ENCODE measurements at regions not wholly inside any gene's neighbourhood (a gene's known extent, or its start where the extent isn't known, plus 50 kb on each side); places are given as distances from the start of the nearest gene placed in this dataset.
"Not testable (repeated sequence)": the region's sequence is repeated elsewhere in the genome, so short reads cannot be mapped to it uniquely, and the experiment has no call there.

DNA sequence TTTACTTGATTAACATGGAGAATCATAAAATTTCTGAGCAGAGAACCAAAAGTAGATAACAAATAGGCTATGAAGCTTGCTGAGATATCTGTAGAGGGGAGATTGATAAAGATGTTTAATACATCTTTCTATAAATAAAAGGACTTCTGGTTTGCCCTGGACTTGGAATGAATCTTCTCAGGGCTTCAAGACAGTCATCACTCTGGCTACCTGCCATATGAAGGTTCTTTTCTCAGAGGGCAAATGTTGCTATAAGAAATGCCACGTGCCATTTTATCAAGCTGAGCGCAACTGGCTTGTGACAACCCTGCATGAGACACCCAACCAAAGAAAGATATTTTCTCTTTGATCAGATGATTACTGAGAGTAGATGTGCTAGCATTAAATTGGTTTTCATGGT, 192.5 kb downstream of the WNT5A start:
- no peak for DNase-seq

DNA sequence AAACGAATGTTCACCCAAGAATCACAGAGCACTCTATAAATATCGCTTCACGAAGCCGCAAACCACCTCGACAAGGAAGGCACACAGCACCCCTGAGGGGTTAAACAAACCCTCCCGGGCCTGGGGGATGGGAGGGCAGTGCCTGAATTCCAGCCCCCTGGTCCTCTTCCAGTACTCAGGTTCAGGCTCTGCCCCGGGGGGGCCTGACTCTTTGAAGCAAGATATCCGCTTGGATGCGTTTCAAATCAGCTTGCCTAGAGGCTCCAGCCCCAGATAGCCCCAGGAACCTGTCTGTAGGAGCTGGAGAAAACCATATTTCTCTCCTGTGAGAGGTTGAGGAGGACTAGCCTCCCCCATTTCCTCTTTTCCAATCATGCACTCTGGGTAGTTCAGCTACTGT, 194.7 kb downstream of the WNT5A start:
- no peak for DNase-seq

DNA sequence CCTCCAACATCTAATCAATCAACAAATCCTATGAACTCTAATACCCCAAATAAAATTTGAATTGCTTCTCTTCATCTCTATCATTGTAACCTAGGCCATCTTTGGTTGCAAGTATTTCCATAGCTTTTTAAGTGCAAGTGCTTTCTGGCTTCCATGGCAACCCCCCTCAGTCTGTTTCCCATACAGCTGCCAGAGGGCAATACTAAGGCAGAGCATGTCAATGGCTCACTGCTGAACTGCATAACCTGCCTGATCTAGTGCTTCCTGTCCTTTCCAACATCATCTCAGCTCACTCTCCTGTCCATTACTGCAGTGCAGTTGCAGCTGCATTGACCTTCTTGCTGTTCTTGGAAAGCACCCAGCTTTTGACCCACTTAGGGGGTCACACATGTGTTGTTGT, 198.4 kb downstream of the WNT5A start:
- no peak for DNase-seq

DNA sequence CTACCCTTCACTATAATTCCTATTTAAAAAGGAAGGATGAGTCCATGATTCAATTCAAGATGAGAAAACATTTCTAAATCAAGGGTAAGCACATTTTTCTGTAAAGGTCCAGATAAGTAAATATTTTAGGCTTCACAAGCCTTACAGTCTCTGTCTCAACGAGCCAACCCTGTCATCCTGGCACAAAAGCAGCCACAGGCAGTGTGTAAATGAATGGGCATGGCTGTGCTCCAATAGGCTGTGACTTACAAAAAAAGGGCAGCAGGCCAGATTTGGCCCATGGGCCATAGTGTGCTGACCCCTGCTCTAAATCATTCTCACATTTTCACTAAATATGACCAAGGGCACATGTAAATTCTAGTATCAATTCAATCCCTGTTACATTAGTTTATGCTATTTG, 200.4 kb downstream of the WNT5A start:
- no peak for DNase-seq

DNA sequence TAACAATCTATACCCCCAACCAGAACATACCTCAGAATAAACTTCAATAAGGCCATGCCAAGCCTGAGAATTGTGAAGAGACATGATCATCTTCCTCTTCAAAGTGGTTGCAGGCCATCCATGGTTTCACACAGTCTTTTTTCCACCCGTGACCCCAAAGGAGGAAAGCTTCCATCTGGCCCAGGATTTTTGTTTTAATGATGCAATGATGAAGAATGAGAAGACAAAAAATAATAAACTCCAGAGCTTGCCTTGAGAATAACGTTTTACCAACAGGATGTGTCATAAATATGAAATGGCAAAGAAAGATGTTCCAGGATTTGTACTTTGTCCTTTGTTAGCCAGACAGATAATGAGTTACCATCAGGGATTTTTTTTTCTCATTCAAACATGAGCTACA, 201.9 kb downstream of the WNT5A start:
- DNase-seq = no peak

DNA sequence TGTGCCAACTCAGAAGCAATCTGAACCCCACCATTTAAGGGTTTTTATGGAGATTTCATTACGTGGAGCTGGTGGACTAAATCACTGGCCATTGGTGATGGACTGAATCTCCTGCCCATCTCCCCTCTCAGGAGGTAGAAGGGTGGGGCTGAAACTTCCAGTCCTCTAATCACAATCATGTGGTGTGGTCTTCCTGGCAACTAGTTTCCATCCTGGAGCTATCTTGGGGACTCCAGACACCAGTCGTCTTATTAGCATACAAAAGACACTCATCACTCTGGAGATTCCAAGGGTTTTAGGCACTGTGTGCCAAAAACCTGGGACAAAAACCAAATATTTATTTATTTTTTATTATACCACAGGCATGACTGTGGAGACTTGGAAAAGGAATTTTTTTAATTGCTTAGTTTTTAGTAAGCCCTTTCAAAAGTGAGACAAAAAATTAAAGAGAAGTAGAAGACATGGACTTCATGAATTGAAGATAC, 203.6 kb downstream of the WNT5A start:
- DNase-seq = no peak

DNA sequence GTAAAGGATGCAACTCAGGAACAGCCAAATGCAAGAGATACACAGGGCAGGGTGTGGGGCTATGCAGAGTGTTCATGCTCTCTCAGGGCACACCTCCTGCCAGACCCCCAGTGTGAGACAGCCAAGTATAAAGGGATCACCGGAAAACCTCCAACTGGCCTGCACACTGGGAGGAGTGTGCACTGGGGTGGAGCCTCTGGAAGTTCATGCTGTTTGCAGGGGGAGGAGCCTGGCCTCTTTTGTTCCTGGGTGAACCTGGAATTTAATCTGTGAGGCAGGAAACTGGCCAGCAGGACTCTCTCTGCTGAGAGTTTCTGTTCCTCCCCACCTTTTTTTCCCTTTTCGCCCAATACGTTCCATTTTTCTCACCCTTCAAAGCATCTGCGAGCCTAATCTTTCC, 204.1 kb downstream of the WNT5A start:
- DNase-seq = no peak

DNA sequence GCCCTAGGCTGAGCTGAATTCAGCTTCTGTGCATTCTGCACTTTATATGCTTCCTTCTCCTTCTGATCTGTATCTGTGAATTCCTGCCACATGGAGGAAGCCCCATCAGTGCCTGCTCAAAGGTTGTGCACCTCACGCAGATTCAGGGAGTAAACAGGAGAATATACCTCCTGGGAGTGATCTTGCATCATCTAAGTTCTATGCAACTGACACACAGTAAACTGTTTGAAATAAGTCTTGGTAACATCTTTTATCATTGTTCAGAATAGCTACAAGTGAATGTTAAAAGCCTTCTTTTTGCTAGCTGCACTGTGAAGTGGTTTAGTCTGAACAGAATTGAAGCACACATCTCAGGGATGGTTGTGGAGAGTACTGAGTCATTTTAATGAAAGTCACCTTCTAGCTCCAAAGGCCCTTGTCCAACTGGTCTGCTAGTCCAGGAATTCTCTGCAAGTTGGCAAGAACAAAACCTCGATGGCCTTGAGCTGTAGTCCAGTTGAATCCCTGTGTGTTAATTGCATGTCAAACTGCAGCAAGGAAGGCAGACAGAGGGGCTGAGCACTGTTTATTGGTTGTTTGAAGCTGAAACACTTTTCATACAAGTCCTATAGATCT, 215.0 kb downstream of the WNT5A start:
- no peak for DNase-seq

DNA sequence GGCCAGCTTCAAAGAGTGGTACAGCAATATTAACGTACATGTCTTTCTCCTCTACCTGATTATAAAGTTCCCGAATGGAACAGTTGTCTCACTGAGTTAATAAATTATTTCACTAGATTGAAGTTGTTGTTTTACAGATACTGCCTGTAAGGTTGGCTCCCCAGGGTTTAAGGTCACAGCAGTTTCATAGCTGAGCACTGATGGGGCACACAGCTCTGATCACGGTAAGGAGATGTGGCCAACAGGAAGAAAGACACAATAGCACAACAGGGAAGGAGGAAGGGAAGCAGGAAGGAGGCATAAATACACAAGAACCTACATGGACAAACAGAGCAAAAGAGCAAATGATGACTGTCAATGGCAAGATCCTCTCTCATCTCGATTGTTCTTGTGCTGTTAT, 215.6 kb downstream of the WNT5A start:
- no peak for DNase-seq

DNA sequence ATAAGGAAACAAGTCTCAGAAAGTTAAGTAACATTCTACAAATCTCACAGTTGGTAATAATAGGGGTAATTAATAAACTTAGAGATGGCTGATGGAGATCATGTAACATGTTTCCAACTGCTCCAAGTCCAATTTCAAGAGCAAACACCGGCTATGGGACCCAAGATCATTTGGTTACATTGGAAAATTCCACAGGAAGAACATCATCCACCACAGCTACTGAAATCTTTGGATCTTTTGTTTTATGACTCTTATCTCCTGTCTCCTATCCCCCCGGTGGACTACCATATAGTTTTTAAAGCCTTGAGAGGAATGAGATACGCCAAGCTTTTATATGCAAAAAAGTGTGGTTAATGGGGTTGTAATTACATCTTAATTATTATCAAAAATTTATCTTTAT, 216.1 kb downstream of the WNT5A start:
- DNase-seq = no peak

DNA sequence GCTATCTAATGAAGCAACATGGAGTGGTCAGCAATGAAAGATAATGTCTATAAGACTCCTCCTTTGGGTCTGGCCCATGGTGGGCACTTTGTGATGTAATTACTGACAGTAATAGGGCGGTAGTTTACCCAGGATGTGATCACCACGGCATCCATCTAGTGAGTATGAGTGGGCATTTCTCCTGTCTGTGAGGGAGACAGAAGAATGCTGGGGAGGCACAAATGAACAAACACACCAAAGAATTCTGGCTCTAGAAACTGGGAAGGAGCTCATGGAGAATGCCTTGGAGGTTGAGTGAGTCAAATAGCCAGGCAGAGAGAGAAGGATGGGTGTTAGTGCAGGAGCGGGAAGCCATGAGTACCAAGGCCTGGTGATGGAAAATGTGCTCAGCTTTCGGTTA, 217.5 kb downstream of the WNT5A start:
- no peak for DNase-seq

DNA sequence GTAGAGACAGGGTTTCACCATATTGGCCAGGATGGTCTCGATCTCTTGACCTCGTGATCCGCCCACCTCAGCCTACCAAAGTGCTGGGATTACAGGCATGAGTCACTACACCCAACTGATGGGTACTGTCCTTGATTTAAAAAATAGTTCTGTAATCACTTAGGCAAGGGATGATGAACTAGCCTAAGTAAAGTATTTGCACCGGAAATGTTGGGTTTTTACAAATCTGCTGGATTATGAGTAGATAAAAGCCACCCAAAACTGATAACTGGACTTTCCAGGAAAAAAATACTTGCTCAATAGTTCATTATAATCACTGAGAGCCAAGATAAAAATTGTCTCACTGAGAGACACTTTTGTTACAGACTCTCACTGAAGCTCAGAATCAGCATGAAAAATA, 218.0 kb downstream of the WNT5A start:
- DNase-seq = no peak

DNA sequence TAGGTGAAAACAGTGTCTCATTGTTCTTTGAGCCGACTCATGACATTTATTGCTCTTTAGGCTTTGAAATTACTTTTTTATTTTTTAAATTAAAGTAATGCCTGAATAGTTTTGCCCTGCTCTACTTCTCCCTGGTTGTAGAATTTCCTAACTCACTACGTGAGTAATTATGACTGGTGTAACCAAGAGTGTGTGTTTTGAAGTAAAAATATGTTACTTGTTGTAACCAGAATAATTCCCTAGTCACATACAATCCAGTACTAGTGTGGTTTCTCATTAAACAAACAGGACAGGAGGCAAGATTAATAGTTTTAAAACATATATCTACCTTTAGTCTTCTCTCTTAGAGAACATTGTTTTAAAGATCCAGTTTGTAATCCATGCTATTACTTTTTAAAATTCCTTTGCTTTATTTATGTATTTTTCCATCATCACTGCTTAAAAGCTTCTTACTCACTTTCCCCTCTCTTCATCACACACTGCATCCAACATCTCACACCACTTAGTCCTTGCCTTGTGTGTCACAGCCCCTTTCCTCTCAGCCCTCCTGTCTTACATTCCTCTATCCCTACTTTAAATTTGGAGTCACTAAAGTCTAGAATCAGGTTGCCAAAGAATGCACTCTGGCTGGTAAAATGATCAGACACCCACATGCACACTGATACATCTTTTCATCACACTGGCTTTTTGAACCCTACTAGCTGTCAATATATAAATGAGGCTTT, 219.7 kb downstream of the WNT5A start:
- no peak for DNase-seq

DNA sequence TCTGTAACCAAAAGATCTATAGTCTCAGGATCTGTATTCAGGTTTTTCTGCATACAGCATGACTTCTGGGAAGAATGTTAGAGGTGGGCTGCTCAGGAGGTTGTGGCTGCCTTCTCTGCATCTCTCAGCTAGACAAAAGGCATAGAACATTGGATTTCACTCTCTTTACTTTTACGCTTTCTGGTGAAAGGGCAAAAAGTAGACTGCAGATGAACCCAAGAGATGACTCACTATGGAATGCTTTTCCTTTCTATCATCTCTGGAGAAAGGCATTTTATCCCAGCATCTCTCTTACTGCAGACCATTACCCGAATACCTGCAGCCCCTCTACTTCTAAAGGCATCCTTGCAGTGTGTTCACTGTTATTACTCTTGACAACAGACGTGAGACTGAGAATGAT, 222.2 kb downstream of the WNT5A start:
- no peak for DNase-seq

DNA sequence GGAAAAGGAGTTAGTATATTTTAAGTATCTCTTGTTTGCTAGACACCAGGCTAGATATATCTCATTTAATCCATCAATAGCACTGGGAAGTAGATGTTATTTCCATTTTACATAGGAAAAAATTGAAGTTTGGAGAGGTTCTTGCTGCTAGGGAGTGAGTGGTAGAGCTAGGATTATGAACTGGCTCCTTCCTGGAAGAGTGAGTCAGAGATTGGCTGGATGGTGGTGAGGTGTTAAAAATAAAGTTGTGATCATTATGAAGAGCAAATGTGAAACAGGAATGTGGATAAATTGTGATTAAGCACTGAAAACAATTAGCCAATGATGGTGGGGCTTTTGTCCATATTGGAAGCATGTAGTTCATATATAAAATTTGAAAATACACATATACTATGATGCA, 234.2 kb downstream of the WNT5A start:
- DNase-seq = no peak

DNA sequence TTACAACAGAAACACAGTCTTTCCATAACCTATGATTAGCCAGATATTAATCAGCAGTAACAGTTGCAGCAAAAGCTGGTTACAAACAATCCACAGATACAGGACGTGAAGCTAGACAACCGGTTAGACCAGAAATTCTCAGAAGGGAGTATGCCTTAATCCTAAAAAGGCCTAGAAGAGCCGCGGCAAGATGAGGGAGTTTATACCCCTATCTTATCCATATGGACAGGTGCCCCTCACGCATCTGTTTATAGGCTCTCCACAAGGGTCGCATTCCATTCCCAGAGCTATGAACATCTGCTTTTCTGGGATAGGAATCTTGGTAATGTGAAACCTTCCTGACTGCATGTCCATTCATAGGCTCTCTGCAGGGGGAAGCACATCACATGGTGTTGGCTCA, 237.9 kb downstream of the WNT5A start:
- not testable (repeated sequence) for DNase-seq

DNA sequence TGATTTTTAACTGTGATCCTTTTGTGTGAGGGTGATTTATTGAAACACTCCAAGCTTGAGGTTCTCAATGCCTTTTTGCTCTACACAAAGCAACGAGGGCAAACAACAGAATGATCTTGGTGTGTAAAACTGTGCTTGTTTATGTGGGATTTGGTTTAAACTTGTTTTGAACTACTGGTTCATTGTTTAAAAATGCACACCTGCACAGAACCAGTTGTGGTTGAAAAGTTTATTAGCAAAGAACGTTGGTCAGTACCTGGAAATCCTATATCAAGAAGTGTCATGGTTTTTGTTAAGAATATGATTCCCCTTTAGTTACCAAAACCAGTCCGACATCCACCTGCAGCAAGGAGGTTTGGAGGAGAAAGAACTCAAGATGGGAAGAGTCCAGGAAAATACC, 239.4 kb downstream of the WNT5A start:
- DNase-seq = no peak

DNA sequence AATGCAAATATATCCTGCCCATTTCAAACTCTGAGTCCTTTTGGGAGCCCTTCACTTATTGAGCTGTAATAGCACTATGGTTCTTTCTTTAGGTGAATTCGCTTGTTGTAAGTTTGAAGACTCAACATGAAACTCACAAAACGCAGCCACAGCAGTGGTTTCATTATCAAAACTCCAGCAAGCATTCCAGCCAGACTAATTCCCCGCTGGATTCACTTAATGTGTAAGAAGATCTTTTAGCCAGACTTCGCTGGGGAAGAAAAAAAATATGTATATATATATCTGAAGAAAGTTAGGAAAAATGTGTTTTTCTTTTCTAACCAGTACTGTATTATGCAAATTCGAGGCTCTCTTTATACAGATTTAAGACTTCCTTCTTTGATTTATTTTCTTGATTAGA, 241.1 kb downstream of the WNT5A start:
- no peak for DNase-seq

DNA sequence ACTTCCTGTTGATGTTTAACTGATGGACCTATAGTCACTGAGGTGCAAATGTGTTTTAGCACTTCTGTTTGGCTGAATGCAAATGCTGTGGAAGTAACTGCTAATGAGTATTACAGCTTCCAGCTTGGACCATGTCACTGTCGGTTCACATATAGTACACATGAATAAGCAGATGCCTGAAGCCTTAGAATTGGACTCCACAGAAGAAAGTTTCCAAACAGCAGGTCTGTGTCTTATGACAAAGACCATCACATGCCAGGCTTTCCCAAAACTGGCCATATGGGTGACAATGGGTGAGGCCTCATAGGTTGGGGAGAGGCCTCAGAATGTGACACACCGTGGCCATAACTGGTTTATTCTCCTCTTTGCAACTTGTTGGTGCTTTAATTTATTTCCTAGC, 241.8 kb downstream of the WNT5A start:
- no peak for DNase-seq

DNA sequence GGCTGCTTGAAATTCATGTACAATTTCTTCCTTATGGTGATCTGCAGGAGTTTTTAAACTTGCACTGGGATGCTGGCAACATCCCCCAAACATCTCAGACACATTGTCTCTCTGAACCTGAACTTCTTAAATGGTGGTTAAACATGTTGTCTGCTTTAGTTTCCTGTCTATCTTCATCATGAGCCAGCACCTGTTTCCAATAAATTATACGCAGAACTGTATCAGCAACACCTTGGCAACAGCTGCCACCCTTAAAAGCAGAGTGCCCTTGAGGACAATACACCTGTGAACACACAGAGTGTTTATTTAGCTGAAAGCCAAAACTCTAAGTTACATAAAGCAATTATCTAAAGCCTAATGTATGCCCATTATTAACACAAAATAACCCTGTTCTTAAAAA, 242.9 kb downstream of the WNT5A start:
- DNase-seq = no peak

DNA sequence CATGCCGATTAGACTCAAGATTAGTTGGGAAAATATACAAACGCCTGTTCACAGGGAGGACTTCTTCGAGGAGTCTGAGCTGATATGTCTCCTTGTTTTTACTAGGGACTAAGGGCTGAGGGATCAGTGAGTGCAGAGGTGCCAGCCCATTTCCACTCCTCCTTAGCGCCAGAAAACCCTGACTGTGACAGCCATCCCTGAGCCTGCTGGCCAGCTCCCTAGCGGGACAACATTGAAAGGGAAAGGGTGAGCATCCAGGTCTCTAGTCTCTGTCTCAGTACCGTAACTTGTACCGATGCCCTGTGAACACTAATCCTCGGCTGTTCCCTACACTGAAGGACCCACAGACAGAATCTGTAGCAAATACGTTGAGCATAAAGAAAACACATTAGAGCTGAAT, 243.4 kb downstream of the WNT5A start:
- no peak for DNase-seq

DNA sequence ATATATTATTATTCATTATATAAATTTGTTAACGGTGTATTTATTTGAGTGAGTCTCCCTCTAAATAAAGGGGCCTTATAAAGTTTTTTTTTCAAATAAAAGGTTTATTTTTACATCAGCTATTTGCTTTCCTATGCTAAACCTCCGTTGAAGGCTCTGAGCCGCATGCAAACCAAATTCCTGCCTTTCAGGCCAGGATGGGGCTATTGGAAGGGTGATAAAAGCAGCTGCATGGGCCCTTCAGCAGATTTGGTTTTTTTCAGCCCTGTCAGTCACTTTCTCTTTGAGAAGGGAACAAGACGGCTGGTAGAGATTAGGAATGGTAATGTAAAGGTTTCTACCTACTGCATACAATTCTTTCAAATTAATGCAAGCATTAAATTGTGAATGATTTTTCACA, 244.2 kb downstream of the WNT5A start:
- no peak for DNase-seq

DNA sequence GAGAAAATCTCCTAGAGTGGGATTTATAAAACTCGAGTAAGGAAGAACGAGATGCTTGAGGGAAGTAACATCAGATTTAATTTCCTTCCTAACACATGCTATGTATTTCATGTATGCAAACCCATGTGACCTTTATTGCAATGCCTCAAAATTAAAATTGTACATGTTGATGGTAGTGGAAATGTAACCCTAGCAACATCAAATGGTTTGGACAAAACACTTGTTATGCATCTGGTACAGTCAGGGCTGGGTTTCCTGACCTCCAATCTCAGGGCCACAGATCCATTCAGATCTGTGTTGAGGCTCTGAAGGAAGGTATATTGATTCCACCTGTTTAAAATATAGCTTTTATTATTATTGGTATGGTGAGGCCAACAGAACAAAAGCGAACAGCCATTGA, 246.0 kb downstream of the WNT5A start:
- no peak for DNase-seq

DNA sequence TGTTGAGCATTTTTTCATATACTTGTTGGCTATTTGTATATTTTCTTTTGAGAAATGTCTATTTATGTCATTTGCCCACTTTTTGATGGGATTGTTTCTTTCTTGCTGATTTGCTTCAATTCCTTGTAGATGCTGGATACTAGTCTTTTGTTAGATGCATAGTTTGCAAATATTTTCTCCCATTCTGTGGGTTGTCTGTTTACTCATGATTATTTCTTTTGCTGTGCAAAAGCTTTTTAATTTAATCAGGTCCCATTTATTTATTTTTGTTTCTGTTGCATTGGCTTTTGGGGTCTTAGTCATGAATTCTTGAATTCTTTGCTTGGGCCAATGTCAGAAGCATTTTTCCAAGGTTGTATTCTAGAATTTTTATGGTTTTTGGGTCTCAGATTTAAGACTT, 251.7 kb downstream of the WNT5A start:
- DNase-seq = no peak

DNA sequence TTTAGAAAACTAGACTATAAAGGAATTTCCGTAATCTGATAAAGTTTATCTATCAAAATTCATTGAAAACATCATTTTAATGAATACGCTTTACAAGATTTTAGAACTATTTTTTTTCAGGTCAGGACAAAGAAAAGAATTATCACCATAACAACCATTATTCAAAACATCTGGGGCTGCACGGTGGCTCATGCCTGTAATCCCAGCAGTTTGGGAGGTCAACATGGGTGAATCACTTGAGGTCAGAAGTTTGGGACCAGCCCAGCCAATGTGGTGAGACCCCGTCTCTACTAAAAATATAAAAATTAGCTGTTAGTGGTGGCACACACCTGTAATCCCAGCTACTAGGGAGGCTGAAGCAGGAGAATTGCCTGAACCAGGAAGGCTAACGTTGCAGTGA, 260.4 kb downstream of the WNT5A start:
- DNase-seq = no peak

Data from 8988T (cell line).